Astrocyte (in vitro differentiated cells and primary cell): ENCODE measurements at regions not wholly inside any gene's neighbourhood (a gene's known extent, or its start where the extent isn't known, plus 50 kb on each side); places are given as distances from the start of the nearest gene placed in this dataset.

Experiments used
- CTCF ChIP-seq: IDR thresholded peaks from 2 replicates; pipeline ENCODE4 v1.5.1; 2011; ENCODE audit warnings: low read depth, mild to moderate bottlenecking, inconsistent platforms, low read length, moderate library complexity; ENCODE audit not compliant: insufficient read depth
- EZH2 ChIP-seq: IDR thresholded peaks from 2 replicates; pipeline ENCODE4 v1.6.1; 2012; ENCODE audit warnings: mild to moderate bottlenecking, low read length, inconsistent platforms; ENCODE audit not compliant: insufficient read depth

GRCh38 chr10:123491364-123491763, 174.8 kb upstream of the GPR26 start:
- TF ChIP-seq CTCF = no peak
- no peak for TF ChIP-seq EZH2
